ENCODE measurements at regions not wholly inside any gene's neighbourhood (a gene's known extent, or its start where the extent isn't known, plus 50 kb on each side); places are given as distances from the start of the nearest gene placed in this dataset.

DNA sequence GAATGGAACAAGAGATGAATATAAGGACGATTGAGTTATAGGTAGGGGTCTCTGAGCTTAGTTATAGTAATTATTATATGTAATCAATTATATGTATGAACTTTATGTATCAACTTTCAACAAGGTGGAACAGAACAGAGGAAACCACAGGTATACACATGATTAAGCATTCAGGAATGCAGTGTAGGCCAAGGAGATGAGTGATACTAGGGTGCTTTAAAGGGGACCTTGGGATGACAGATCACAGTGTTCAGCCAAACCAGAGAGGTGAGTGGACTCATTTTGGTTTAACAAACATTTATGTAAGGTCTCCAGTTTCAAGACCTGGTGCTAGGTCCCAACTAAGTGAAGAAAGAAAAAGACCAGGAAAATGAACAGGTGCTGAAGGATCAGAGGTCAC, 895.5 kb downstream of the ROBO2 start:
- TF ChIP-seq, protein P1, sequence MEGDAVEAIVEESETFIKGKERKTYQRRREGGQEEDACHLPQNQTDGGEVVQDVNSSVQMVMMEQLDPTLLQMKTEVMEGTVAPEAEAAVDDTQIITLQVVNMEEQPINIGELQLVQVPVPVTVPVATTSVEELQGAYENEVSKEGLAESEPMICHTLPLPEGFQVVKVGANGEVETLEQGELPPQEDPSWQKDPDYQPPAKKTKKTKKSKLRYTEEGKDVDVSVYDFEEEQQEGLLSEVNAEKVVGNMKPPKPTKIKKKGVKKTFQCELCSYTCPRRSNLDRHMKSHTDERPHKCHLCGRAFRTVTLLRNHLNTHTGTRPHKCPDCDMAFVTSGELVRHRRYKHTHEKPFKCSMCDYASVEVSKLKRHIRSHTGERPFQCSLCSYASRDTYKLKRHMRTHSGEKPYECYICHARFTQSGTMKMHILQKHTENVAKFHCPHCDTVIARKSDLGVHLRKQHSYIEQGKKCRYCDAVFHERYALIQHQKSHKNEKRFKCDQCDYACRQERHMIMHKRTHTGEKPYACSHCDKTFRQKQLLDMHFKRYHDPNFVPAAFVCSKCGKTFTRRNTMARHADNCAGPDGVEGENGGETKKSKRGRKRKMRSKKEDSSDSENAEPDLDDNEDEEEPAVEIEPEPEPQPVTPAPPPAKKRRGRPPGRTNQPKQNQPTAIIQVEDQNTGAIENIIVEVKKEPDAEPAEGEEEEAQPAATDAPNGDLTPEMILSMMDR (IDR thresholded peaks at IDR 0.05) = no peak
- TF ChIP-seq POLR2AphosphoS5 (IDR thresholded peaks at IDR 0.05; ENCODE audit: insufficient read depth in 1 of 2, low read depth in 1 of 2) = no peak

All from vagina (tissue), 2 donors.